MCF 10A (cell line): ENCODE measurements at regions not wholly inside any gene's neighbourhood (a gene's known extent, or its start where the extent isn't known, plus 50 kb on each side); places are given as distances from the start of the nearest gene placed in this dataset.

ENCODE experiments used
- BruUV-seq: library from RNA; stranded (reverse); fragments of 400-500 nt; replicated peaks from 2 replicates; lab custom pipeline; 2021; lab: Mats Ljungman, UMichigan
- CTCF ChIA-PET: fragments of 300-600 bp; sonication (Branson Sonifier 250); formaldehyde crosslinking; extraction: SDS; loops from one replicate; lab custom pipeline; 2021; ENCODE audit warnings: antibody characterized with exemption, inconsistent platforms; lab: Yijun Ruan, JAX
- POLR2A ChIA-PET: fragments of 300-600, 350-650 bp; sonication (Branson Sonifier 250); formaldehyde crosslinking; extraction: SDS; loops from one replicate; lab custom pipeline; 2020; ENCODE audit warnings: antibody characterized with exemption, inconsistent platforms; lab: Yijun Ruan, JAX
- DNase-seq: peaks from one replicate; pipeline ENCODE4 v3.0.0-alpha.2; 2018; ENCODE audit not compliant: unreplicated experiment
- H3K27ac Mint-ChIP-seq: one replicate; pipeline ENCODE4 v1.8.0; 2022; ENCODE audit warnings: mild to moderate bottlenecking, low read depth, mixed read lengths; ENCODE audit not compliant: unreplicated experiment
- H3K27me3 Mint-ChIP-seq: one replicate; pipeline ENCODE4 v1.8.0; 2022; ENCODE audit warnings: mixed read lengths; ENCODE audit not compliant: insufficient read depth, unreplicated experiment
- H3K36me3 Mint-ChIP-seq: one replicate; pipeline ENCODE4 v1.8.0; 2022; ENCODE audit warnings: mild to moderate bottlenecking, moderate library complexity, mixed read lengths; ENCODE audit not compliant: insufficient read depth, unreplicated experiment
- H3K4me1 Mint-ChIP-seq: one replicate; pipeline ENCODE4 v1.8.0; 2022; ENCODE audit warnings: mixed read lengths; ENCODE audit not compliant: insufficient read depth, unreplicated experiment
- H3K4me3 Mint-ChIP-seq: one replicate; pipeline ENCODE4 v1.8.0; 2022; ENCODE audit warnings: mild to moderate bottlenecking, moderate library complexity, mixed read lengths; ENCODE audit not compliant: unreplicated experiment
- H3K9me3 Mint-ChIP-seq: one replicate; pipeline ENCODE4 v1.8.0; 2022; ENCODE audit warnings: mixed read lengths; ENCODE audit not compliant: unreplicated experiment
- intact Hi-C: fragments of 100-400 bp; cut with micrococcal nuclease; formaldehyde crosslinking; loops from 2 replicates; pipeline ENCODE4 v1.14.1; 2022
- TF ChIP-seq, protein P1 (sequence below): fragments of 200-600 bp; IDR thresholded peaks from one replicate; pipeline ENCODE4 v1.8.0; 2022; ENCODE audit warnings: antibody characterized with exemption, mild to moderate bottlenecking; ENCODE audit not compliant: unreplicated experiment

DNA sequence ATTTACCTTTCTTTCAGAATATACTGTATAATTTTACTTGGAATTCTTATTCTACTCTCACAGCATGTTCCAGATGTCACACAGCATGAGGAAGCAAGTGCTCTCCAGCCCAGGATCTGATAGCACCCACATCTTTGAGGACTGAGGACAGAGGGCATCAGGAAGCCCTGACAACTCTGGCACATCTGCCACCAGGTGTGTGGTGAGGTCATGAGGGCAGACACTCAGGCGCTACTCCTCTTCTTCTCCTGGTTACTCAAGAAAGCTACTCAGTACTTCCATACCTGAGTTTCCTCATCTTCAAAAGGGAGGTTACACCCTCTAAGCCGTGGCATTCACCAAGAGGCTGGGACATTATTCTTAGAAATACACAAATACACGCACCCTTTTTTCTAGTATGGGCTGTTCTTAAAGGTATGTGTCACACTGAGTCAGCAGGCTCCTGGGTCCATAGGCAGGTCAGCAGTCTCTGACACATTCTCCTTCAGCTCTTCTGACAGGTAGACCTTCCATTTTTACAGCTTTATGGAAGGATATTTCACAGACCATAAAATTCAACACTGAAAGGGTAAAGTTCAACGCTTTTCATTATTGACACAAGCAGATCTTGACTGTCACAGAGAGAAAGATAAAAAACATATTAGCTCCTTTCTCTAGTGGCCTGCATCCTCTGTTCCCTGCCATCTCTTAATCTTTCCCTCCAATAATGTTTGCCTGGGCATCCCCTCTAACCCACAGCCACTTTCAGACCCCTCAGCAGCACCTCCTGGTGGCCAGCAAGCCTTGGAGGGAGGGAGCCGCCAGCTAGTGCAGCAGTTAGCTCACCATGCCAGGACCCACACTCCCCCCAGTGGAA is 103.2 kb upstream of the TJP1 start:
- H3K36me3 Mint-ChIP-seq = no peaks in the 10 kb centered on the region
- H3K4me3 Mint-ChIP-seq = no peak overlapping the region
- peaks cover 28% of the 10 kb centered on the region for H3K4me1 Mint-ChIP-seq
- DNase-seq = peak; percentile 68
- CTCF ChIA-PET = interaction anchor here (0.6 to 3.5 kb wide), 35 partner anchors 9 to 356 kb away, joined by 3 to 27 read pairs (median 4); no protein-coding TSS in a partner anchor
- TF ChIP-seq, protein P1, sequence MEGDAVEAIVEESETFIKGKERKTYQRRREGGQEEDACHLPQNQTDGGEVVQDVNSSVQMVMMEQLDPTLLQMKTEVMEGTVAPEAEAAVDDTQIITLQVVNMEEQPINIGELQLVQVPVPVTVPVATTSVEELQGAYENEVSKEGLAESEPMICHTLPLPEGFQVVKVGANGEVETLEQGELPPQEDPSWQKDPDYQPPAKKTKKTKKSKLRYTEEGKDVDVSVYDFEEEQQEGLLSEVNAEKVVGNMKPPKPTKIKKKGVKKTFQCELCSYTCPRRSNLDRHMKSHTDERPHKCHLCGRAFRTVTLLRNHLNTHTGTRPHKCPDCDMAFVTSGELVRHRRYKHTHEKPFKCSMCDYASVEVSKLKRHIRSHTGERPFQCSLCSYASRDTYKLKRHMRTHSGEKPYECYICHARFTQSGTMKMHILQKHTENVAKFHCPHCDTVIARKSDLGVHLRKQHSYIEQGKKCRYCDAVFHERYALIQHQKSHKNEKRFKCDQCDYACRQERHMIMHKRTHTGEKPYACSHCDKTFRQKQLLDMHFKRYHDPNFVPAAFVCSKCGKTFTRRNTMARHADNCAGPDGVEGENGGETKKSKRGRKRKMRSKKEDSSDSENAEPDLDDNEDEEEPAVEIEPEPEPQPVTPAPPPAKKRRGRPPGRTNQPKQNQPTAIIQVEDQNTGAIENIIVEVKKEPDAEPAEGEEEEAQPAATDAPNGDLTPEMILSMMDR = peak; percentile 70
- H3K9me3 Mint-ChIP-seq = no peaks in the 10 kb centered on the region
- TSS peak; percentile 93 for BruUV-seq
- no peaks in the 10 kb centered on the region for H3K27me3 Mint-ChIP-seq
- POLR2A ChIA-PET = interaction anchor here (0.5 to 5.1 kb wide), 15 partner anchors 9 to 645 kb away, joined by 3 to 59 read pairs (median 4); partner anchors contain the start of gene TJP1
- intact Hi-C loops = loop anchor here (1.0 to 2.0 kb wide), 2 partner anchors 104 to 177 kb away; no protein-coding TSS in a partner anchor
- peak overlapping the region; percentile 67 for H3K27ac Mint-ChIP-seq

GRCh38 chr15:29924750-29925149 is 102.5 kb upstream of the TJP1 start:
- Mint-ChIP-seq H3K36me3 (no peaks in the 10 kb centered on the region), H3K4me3 (no peak overlapping the region), H3K9me3 (no peaks in the 10 kb centered on the region), H3K27ac (peak overlapping the region; percentile 67), H3K27me3 (no peaks in the 10 kb centered on the region), H3K4me1 (peaks cover 29% of the 10 kb centered on the region)
- DNase-seq = no peak
- intact Hi-C loops = loop anchor here (1.0 to 2.0 kb wide), 2 partner anchors 103 to 176 kb away; no protein-coding TSS in a partner anchor
- TF ChIP-seq, protein P1 = no peak
- ChIA-PET POLR2A (interaction anchor here (1.2 to 5.1 kb wide), 10 partner anchors 10 to 148 kb away, joined by 3 to 59 read pairs (median 7); partner anchors contain the start of gene TJP1), CTCF (interaction anchor here (0.8 to 3.5 kb wide), 10 partner anchors 10 to 356 kb away, joined by 3 to 20 read pairs (median 5); no protein-coding TSS in a partner anchor)
- no TSS peak for BruUV-seq

GRCh38 chr15:29922191-29922590 is 99.9 kb upstream of the TJP1 start:
- peaks cover 38% of the 10 kb centered on the region for H3K4me1 Mint-ChIP-seq
- intact Hi-C loops = no loop called here
- TF ChIP-seq, protein P1 = no peak

DNA sequence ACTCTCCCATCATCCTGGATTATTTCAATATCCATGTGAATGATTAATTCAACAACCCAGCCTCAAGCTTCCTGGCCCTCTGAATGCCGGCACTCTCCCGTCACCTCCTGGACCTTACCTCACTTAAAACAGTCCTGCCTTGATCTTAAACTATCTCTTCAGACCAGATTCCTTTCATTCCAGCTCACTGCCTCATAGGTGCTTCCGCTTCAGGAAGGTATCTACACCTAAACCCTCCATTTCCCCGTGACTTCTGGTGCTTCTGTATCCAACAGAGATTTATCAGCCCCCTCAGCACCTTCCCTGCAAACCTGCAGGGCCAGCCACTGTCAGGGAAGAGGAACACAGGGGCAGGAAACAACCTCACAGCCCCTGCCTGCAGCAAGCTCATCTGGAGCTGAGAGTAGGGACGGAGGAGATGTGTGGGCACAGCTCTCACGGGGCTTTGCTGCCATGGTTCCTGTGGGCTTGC is 98.9 kb upstream of the TJP1 start:
- BruUV-seq = no TSS peak
- intact Hi-C loops = no loop called here
- ChIA-PET CTCF (interaction anchor here (0.6 to 1.5 kb wide), 7 partner anchors 13 to 1890 kb away, joined by 3 to 5 read pairs (median 3); no protein-coding TSS in a partner anchor), POLR2A (interaction anchor here (1.0 to 4.4 kb wide), 12 partner anchors 8 to 153 kb away, joined by 3 to 49 read pairs (median 4); partner anchors contain the start of gene TJP1)
- H3K4me3 Mint-ChIP-seq = peak overlapping the region; percentile 60
- no peaks in the 10 kb centered on the region for H3K27me3 Mint-ChIP-seq
- TF ChIP-seq, protein P1 = no peak
- no peaks in the 10 kb centered on the region for H3K36me3 Mint-ChIP-seq
- no peaks in the 10 kb centered on the region for H3K9me3 Mint-ChIP-seq
- H3K27ac Mint-ChIP-seq = peak overlapping the region; percentile 88
- H3K4me1 Mint-ChIP-seq = peaks cover 41% of the 10 kb centered on the region
- no peak for DNase-seq

More at GRCh38 chr15:29922191-29922590, 99.9 kb upstream of the TJP1 start:
- Mint-ChIP-seq H3K27ac (peak overlapping the region; percentile 88), H3K4me3 (no peak overlapping the region), H3K36me3 (no peaks in the 10 kb centered on the region), H3K9me3 (no peaks in the 10 kb centered on the region), H3K27me3 (no peaks in the 10 kb centered on the region)
- BruUV-seq = no TSS peak
- no peak for DNase-seq
- ChIA-PET POLR2A (interaction anchor here (0.6 to 4.4 kb wide), 6 partner anchors 13 to 176 kb away, joined by 4 to 49 read pairs (median 7); partner anchors contain the start of gene TJP1), CTCF (no interaction called here)
